ENCODE measurements at regions not wholly inside any gene's neighbourhood (a gene's known extent, or its start where the extent isn't known, plus 50 kb on each side); places are given as distances from the start of the nearest gene placed in this dataset.
"Not testable (repeated sequence)": the region's sequence is repeated elsewhere in the genome, so short reads cannot be mapped to it uniquely, and the experiment has no call there.

GRCh38 chr13:46469699-46470098 is 82.6 kb upstream of the RUBCNL start:
- not testable (repeated sequence) for TF ChIP-seq EZH2 (IDR thresholded peaks at IDR 0.05; ENCODE audit: low read depth, unreplicated experiment); POLR2AphosphoS5 (IDR thresholded peaks at IDR 0.05; ENCODE audit: low read depth); CTCF (conservative IDR thresholded peaks at IDR 0.05; ENCODE audit: low read depth in 2 of 2); ZNF114 (CRISPR knock-in tag; IDR thresholded peaks at IDR 0.05); ETS1 (IDR thresholded peaks at IDR 0.05); STAT1 (IDR thresholded peaks at IDR 0.05; ENCODE audit: unreplicated experiment); EZH2phosphoT487 (IDR thresholded peaks at IDR 0.05; ENCODE audit: unreplicated experiment); REST (IDR thresholded peaks at IDR 0.05; ENCODE audit: unreplicated experiment); CREB1 (CRISPR knock-in tag; IDR thresholded peaks at IDR 0.05; ENCODE audit: low read depth); NANOG (IDR thresholded peaks at IDR 0.05; ENCODE audit: borderline replicate concordance); ZNF331 (CRISPR knock-in tag; IDR thresholded peaks at IDR 0.05; ENCODE audit: low read depth)
